Activated CD4-positive, alpha-beta T cell treated with anti-CD3 and anti-CD28 coated beads for 24 hours (primary cell): ENCODE measurements at regions not wholly inside any gene's neighbourhood (a gene's known extent, or its start where the extent isn't known, plus 50 kb on each side); places are given as distances from the start of the nearest gene placed in this dataset.

Experiments used
- DNase-seq, 2 donors: peaks; one replicate each; pipeline ENCODE4 v3.0.0-alpha.2; 2020; ENCODE audit warnings: low read depth in 2 of 2

DNA sequence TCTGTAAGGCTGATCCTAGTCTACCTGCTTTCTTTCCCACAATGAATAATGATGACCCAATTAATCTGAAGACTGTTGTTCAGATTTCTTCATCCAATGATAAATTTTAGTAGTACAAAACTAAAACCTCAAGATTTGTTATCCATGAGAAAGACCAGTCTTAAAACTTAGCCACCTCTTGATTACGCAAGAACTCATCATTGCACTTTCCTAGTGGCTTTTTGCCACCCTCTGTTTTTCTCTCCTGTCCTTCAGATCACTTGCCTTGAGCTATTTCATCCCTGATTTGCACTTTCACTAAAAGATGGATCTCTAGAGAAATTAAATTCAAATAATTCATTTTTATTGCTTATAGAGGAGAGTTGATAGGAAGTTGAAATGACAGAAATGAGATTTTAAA lies 142.7 kb upstream of the RBMS3 start:
- no peak for DNase-seq

DNA sequence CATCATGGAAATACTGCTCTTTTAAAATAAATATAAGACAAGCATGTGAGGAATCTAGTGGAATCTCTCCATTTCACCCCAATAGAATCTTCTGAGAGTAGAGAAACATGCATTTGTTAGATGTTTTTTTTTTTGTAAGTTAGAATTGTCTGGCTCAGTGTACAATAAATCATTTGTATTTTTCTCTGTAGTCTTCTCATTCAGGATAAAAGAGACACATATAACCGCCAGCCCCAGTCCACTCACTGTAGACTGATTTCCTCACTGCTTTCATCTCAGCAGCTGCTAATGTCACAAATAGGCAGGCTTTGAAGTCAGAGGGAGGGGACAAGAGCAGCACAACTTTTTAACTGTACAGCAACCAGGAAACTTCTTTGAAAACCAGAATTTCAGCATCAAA lies 140.2 kb upstream of the RBMS3 start:
- no peak for DNase-seq

DNA sequence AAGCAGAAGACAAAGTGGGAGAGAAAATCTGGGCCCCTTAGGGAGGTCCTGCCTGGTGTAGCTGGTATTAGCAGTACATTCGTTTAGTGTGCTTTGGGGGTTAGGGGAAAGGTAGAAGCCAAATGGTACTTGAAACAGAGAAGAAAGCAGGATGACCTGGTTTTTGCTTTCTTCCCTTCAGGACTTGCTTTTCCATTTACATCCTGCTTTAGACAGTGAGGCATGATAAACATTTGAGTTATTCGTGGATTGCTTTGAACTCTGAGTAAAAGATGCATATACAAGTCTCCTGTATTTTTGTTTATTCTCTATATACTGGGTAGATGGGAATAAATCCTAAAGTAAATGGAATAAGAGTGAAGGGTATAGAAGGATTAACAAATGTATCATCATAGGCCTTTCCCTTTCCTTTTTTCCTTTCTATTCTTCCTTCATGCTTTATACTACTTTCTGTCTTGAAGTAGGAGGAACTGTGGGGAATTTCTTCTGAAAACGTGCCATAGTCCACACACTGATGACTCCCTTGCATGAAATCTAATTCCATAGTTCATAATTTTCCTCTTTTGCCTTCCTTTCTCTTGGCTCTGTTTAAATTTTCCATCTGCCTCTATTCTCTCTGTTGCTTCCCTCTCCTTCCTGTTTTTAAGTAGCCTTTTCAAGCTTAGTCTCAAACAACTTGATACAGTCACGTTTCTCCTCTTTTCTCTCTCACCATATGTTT lies 139.5 kb upstream of the RBMS3 start:
- no peak for DNase-seq

DNA sequence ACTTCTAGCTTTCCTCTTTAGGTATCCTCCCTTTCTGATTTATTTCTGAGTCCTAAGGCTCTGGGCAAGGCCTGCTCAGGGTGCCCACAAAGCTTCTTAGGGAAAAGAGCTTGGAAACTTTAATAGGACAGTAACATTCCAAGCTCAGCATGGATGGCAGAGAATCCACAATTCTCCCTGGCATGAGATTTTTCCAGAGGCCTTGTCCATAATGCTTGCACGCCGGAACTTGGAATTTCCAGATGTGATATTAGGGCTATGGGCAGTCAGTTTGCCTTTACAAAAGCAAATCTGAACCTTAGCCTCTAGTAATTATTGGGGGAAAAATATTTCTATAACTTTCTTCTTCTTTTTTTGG lies 139.0 kb upstream of the RBMS3 start:
- no peak for DNase-seq

DNA sequence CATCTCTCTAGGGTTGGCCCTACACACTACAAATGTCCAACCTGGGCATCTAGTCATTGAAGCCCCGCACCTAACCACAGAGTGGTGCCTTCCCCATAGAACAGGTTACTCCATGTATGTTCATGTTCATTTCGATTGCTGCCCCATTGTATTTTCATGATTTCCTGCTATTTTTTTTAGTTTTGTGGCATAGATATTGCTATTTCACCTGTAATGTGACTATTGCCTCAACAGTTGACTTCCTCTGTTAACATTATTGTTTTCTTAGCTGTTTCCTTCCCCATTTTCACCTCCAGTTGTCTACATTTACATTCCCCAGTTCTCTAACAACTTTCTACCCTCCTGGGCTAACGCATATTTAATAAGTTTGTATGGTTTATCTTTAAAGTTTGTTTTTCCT lies 137.7 kb upstream of the RBMS3 start:
- DNase-seq = no peak

DNA sequence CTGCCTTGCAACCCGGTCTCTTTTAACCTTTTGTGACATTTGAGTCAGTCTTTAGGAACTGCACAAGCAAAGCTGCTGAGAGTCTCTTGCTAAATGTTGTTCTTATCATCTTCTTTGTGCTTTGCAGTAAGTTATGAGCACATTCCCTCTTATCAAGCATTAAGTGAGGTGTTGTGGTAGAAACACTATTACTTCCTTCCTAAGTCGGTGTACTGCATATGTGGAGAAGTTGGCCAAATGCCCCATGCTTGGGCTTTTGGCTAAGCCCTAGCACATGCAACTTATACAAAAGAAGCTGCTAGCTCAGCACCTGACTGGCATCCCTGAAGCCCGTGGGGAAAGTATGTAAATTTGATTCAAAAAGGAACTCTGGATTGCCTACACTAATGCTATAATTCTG lies 136.5 kb upstream of the RBMS3 start:
- no peak for DNase-seq

DNA sequence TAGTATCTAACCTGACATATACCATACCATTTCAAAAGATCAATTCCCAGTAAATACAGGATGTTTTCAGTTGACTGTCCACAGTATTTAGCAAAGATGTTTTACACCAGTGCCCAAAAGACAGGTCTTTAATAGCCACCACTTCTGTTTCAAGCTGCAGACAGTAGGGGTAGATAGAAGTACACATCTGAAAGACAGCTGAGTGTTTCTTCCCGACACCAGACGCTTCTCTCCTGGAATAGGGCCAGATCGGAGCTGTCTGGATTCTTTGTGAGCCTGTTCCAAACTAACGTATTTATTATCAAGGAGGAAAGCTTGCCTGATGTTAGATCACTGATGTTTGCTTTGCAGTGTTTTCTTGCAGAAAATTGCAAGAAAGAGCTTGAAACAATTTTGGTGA lies 136.1 kb upstream of the RBMS3 start:
- no peak for DNase-seq

DNA sequence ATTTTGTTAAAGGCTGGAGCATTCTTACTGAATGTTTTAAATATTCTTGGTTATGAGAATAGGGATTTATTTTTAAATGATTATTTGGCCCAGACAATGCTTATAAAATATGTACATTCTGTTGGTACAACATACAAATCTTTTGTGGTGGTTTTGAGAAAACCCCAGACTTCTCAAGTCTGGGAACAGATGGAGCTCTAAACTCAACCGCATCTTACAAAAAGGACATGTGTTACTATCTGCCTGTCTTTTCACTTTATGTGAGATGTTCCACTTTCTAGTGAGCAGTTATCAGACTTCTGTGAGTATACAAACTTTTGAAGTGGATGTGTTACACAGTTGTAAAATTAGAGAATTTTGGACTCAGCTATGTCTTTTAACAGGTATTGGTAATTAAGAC lies 135.5 kb upstream of the RBMS3 start:
- DNase-seq = no peak

DNA sequence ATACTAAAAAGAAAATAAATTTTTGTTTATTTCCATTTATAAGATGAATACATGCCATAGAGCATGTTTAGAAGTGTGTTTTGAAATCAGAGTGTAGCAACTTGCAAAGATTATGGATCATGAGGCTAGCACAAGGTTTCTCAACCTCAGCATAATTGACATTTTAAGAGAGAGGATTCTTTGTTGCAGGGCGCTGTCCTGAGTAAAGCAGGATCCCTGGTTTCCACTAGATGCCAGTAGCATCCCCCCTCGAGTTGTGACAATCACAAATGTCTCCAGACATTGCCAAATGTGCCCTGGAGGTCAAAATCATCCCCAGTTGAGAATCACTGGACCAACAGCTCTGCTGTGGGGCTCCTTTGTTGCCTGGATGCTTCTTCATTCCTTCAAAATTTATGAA lies 128.5 kb upstream of the RBMS3 start:
- no peak for DNase-seq

DNA sequence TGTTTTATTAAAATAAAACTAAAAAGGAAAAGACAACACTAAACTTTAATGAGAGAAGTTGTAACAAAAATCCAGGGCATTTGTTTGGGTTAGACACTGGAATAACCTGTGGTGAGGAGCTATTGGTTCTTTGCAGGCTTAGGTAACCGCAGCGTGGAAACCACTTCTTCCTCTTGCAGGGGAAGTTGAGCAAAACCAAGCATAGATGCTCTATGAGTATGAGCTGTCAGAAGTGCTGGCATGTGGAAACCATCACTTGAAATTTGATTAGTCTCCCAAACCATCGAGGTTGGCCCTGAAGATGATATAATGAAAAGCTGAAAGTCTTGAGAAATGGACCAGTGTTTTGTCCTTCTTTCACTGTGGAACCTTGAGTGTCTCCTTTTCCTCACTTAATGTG lies 127.1 kb upstream of the RBMS3 start:
- no peak for DNase-seq

DNA sequence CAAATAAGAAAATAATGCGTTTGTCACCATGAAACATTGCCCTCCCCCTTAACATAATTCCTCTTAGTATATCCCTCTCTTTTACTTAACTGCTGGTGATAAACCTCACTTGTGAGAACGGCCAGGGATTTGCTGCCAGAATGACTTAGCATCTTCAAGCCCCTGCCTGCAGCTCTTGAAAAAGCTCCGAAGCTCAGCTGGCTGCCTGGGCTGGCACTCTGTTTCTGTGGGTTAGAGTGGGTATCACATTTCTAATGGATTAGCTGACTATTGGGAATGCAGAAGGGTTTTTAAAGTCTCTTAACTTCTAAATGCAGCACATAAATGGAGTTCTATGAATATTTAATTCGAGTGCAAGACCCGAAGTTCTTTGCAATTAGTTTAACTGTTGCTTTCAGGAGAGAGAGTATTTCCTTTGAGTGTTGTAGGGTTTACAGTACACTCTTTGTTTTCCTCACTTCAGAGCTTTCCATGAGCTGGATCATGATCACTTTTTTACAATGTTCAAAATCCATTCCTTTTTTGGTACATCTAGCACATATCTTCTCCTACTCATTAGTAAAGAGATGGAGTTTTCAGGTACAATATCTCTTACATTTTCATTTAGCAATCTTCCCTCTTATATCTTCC lies 124.7 kb upstream of the RBMS3 start:
- DNase-seq = no peak

DNA sequence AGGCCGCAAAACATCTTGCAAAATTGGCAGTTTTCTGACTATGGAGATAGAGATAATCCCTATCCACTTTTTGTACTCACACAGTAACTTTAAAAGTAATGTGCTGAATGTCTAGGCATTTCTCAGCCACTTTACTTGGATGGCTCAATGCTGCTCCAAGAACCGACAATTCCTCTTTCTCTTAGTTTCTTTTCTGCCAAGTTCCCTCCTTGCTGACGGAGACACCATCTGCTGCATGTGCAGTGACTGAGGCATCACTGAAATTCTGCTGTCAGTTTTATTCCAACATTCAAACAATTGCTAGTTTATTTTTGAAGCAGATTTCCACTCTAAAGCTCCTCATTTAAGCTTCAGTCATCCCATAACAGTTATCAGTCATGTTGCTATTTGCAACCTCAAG lies 116.0 kb upstream of the RBMS3 start:
- DNase-seq = no peak

DNA sequence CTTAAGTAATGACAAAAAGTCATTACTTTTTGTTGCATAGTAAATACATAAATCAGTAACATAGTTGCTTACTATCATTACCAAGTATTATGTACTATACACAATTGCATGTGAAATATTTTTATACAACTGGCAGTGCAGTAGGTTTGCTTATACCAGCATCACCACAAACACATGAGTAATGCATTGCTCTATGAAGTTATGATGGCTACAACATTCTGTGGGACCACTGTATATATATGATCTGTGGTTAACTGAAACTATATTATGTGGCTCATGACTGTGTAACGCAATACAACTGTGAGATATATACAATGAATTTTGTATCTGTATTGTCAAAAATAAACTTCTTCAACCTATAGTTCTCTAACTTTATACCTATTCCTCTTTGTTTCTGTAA lies 113.7 kb upstream of the RBMS3 start:
- no peak for DNase-seq

DNA sequence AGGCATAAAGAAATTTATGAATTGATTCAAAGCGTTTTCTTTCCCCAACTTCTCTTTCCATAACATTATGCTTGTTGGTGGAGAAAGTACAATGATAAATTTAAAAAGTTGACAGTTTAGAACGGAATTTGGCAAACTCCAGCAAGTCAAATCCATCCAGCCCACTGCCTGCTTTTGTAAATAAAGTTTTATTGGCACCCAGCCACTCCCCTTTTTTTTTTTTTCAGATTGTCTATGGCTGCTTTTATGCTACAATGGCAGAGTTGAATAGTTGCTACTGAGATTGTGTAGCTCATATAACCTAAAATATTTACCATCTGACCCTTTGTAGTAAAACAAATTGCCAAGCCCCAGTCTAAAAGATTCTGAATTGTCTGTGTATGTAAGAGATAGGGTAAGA lies 112.8 kb upstream of the RBMS3 start:
- no peak for DNase-seq

DNA sequence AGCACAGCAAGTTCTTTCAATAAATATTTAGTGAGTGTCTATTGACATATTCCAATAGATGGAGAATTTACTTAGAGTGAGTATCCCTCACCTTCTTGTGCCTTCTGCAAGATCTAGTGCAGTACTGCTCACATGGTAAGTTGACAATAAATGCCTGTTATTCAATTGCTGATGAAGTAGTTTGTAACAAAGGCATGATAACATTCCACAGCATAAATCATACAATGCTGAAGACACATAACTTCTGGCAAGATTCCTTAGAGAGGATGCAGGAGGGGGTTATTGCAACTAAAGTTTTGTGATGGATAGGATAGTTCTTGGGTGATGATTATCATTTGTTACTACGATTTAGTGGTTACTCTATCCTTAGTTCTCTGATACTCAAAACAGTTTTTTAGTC lies 112.2 kb upstream of the RBMS3 start:
- DNase-seq = no peak

DNA sequence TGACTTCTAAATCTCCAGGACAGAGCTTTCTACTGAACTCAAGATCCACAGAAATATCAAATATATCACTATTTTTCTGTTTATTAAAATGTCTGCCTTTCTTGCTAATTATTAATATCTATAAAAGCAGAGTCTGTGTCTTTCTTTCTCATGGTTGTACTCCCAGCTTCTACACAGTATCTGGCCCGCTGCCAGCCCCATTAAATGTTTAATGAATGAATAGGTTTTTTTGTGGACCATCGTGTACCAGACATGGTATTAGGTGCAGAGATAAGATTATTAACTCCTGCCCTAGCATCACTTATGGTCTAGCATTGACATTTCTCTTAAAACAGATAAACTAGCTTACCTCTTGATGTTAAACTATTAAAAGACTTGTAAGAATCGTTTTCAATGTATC lies 111.4 kb upstream of the RBMS3 start:
- DNase-seq = no peak

DNA sequence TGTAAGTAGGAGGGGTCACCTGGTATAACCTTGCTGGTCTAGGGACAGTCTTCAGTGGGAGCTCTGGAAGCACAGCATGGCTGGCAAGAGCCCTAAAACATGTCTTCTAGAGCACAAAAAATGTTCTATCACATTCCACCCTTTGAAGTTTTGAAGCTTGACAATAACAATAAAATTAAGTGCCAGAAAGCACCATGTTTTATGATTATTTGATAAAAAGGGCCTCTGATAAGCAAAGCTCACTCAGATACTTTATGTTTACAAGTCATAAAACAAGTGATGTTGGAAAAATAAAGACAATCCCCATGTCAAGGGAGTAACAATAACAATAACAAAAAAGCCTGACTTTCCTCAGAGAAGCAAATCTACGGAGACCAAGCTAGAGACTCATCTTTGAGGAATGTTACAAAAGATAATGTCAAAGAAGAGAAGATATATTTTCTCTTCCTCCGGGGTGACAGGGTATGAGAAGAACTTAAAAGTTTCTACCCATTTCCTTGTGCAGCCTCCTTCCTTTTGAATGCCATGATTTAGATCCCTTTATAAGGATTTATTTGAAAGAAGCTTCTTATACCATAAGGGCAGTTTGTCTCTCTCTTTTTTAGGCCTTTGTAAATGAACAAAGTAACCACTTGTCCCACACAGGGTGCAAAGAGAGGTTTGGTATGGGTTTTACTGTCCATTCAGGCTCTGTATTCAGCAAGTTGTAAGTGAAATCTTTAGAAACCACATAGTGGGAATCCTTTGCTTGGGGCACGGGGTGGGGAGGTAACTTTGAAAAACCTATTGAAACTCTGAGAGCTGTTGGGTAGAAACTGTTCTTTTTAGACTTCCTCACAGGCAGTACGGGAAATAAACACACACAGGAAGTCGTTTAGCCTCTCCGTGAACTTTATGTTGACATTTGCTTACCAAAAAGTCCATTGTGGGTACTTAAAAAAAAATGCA lies 109.6 kb upstream of the RBMS3 start:
- DNase-seq = no peak

DNA sequence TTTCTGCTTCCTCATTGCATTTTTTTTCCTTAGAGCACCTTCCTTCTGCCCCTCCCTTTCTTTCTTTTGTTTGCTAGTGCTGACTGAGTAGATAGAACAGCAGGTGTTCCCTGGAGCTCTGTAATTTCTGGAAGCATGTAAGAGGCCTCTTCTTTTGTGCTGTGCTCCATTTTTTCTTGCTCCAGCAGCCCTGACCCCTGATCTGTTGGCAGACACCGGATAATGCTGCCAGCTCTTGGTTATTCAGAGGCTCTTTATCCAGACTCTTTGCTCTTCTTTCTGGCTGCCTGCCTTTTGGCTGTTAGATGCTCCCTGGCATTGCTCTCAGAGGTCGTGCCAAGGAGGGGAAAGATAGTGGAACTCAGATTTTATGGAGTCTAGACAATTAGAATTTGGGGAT lies 104.4 kb upstream of the RBMS3 start:
- no peak for DNase-seq

DNA sequence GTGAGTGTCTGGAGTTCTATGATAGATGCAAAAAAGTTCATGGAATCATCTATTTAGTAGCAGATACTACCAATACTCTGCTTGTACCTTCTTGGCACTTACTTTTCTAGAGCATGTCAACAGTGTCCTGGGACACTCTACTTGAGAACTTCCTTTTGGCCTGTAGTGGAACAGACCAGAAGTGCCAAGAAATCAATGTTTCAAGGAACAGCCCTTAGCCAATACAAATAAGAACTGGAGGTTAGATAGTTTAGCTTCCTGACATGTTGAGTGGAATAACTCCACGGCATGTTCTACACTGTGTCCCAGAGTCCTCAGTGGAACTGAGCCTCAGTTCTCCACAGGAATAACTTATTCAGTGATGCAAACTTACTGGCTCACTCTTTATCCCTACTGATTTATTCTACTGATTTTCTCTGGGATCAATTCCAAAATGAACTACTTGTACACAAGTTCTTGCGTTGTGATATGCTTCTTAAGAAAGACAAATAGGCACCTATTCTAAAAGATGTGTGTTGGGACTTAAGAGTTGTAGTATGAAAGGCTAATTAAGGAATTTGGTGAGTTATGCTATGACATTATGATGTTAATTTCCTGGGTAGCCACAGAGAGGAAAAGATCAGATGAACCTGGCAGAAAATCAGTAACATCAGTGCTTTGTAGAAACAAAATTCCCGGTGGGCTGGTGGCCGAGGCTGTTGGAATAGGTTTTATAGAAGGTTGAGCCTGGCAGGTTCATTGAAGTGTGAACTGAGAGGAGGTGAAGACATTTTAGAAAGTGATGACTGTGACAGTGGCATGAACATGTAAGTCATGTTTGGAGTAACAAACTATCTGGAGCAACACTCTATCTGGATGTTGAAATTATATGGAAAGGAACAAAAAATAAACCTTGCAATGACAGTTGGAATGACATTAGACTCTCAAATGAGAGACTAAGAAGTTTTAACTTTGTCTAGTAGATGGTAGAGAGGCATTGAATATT lies 101.8 kb upstream of the RBMS3 start:
- no peak for DNase-seq

DNA sequence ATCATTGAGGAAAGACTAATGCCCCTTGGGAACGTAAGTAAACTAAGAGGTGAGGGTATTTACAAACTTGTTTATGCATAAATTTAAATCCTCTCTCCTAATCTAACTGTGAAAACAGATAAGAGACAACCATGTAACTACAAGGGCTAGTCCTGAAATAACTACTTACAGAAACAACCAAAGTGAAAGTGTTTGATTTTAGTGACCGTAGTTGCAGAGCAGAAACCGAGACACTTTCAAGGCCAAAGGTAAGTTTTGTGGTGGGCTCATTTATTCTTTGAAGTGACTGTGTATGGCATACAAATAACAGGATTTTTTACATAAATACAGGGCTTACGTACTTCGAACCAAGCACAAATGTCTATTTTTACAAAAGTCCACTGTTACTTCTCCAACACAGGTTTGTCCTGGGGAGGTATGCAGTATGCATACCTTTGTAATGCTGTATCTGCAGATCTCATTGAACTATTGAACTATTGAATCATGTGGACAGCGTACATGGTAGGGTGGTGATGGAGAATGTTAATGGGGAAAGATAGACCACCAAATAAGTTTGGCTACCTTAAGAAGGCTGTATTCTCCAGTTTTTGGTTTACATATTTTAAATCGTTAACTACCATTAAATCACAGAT lies 99.6 kb upstream of the RBMS3 start:
- no peak for DNase-seq

DNA sequence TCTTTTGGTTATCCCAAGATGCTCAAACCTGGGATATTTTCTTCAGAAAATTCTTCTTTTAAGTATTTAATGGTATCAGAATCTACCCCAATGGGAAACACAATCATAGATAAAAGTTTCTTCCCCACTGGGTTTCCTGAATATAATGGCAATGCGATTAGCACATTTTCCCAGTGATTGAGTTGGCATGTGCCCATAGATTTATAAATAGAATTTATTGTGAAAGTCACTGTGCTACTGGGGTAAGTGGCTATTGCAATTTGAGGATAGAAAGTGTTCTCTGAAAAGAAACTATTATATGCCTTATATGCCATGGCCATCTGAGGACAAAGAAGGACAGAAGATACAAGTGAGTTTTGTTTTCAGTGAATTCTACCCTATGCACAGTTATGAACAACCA lies 99.0 kb upstream of the RBMS3 start:
- no peak for DNase-seq
